GM12878 (cell line): ENCODE measurements at regions not wholly inside any gene's neighbourhood (a gene's known extent, or its start where the extent isn't known, plus 50 kb on each side); places are given as distances from the start of the nearest gene placed in this dataset.

Source experiments
- ATAC-seq: fragments of 200-7000 bp; cut with Tn5 transposase; 3 replicates; pipeline ENCODE4 v1.9.1; 2020; ENCODE audit warnings: mild to moderate bottlenecking, moderate library complexity
- BruUV-seq: library from RNA; stranded (reverse); fragments of 400-500 nt; replicated peaks from 2 replicates; lab custom pipeline; 2021; lab: Mats Ljungman, UMichigan
- CTCF ChIA-PET: fragments of 300-600 bp; sonication (Branson Sonifier 250); formaldehyde crosslinking; extraction: SDS; loops from one replicate; lab custom pipeline; 2021; ENCODE audit warnings: inconsistent platforms; lab: Yijun Ruan, JAX
- POLR2A ChIA-PET: fragments of 350-600 bp; formaldehyde crosslinking; extraction: SDS; loops from one replicate; lab custom pipeline; 2021; ENCODE audit warnings: inconsistent platforms; lab: Charles Lee
- RAD21 ChIA-PET: fragments of 300-600 bp; sonication (Branson Sonifier 250); formaldehyde crosslinking; loops from one replicate; lab custom pipeline; 2023; ENCODE audit warnings: antibody characterized with exemption; ENCODE audit not compliant: unreplicated experiment; lab: Charles Lee
- SMC1A ChIA-PET: fragments of 300-600 bp; sonication (Branson Sonifier 250); formaldehyde crosslinking; loops from one replicate; lab custom pipeline; 2023; ENCODE audit not compliant: unreplicated experiment, uncharacterized antibody; lab: Charles Lee
- DNase-seq: peaks from one replicate; pipeline ENCODE4 v3.0.0-alpha.2; 2011; ENCODE audit warnings: low read depth, low spot score
- FAIRE-seq: peaks from 3 replicates; lab custom pipeline; 2011; peaks lifted over from hg19 to GRCh38; lab: Jason Lieb, UNC
- H2AFZ ChIP-seq: 2 replicates; pipeline ENCODE4 v1.6.0; 2011; ENCODE audit warnings: low read depth, low read length, control low read depth; ENCODE audit not compliant: control insufficient read depth
- H3K27ac ChIP-seq: 2 replicates; pipeline ENCODE4 v1.5.1; 2011; ENCODE audit warnings: control low read depth; ENCODE audit not compliant: control insufficient read depth, insufficient read depth
- H3K27me3 ChIP-seq, 2 experiments: replicated peaks in 1 of 2; 2 replicates each; pipeline versions ENCODE4 v1.6.0 to v1.6.1; 2011; ENCODE audit warnings: low read length in 1 of 2; ENCODE audit not compliant: control insufficient read depth in 2 of 2, insufficient read depth in 2 of 2
- H3K36me3 ChIP-seq, 2 experiments: 2 replicates each; pipeline ENCODE4 v1.5.1; 2011; ENCODE audit warnings: low read length in 1 of 2; ENCODE audit not compliant: control insufficient read depth in 2 of 2, insufficient read depth in 2 of 2
- H3K4me1 ChIP-seq: 2 replicates; pipeline ENCODE4 v1.6.1; 2011; ENCODE audit warnings: mild to moderate bottlenecking, low read length, moderate library complexity, mixed read lengths; ENCODE audit not compliant: control insufficient read depth, insufficient read depth
- H3K4me2 ChIP-seq: 2 replicates; pipeline ENCODE4 v1.6.0; 2011; ENCODE audit warnings: control low read depth; ENCODE audit not compliant: control insufficient read depth, insufficient read depth
- H3K4me3 ChIP-seq: fragments of 200-600 bp; sonication (generic); 2 replicates; pipeline ENCODE4 v1.5.1; 2016
- H3K79me2 ChIP-seq: 2 replicates; pipeline ENCODE4 v1.6.0; 2011; ENCODE audit warnings: low read length; ENCODE audit not compliant: control insufficient read depth, insufficient read depth
- H3K9ac ChIP-seq: 2 replicates; pipeline ENCODE4 v1.8.0; 2011; ENCODE audit warnings: low read length, control low read depth, mixed read lengths; ENCODE audit not compliant: control insufficient read depth, insufficient read depth
- H3K9me3 ChIP-seq: replicated peaks from 3 replicates; pipeline ENCODE4 v1.5.1; 2011; ENCODE audit warnings: mild to moderate bottlenecking, low read length; ENCODE audit not compliant: control insufficient read depth, insufficient read depth
- H4K20me1 ChIP-seq: 2 replicates; pipeline ENCODE4 v1.6.0; 2011; ENCODE audit not compliant: control insufficient read depth, insufficient read depth
- ATF3 ChIP-seq: IDR thresholded peaks from 2 replicates; pipeline ENCODE4 v1.6.1; 2011; ENCODE audit warnings: low read depth, mild to moderate bottlenecking, low read length, moderate library complexity, borderline replicate concordance; ENCODE audit errors: extremely low read depth
- KDM1A ChIP-seq: fragments of 200-600 bp; sonication (generic); IDR thresholded peaks from 2 replicates; pipeline ENCODE4 v1.6.1; 2016; ENCODE audit warnings: borderline replicate concordance
- MLLT1 ChIP-seq: fragments of 450-650 bp; IDR thresholded peaks from 2 replicates; pipeline ENCODE4 v1.6.1; 2016; ENCODE audit warnings: mild to moderate bottlenecking
- MTA2 ChIP-seq: fragments of 450-650 bp; IDR thresholded peaks from 2 replicates; pipeline ENCODE4 v1.6.1; 2016; ENCODE audit warnings: low read depth, mild to moderate bottlenecking, moderate library complexity
- NFXL1 ChIP-seq: fragments of 450-650 bp; IDR thresholded peaks from 2 replicates; pipeline ENCODE4 v1.6.1; 2017; ENCODE audit warnings: antibody characterized with exemption, mild to moderate bottlenecking, borderline replicate concordance
- PML ChIP-seq: IDR thresholded peaks from 2 replicates; pipeline ENCODE4 v1.6.1; 2012; ENCODE audit warnings: low read length, inconsistent platforms
- WGBS: methylation state at CpG from one replicate; pipeline ENCODE4 v1.1.6; 2016; ENCODE audit warnings: low lambda C conversion rate; ENCODE audit not compliant: insufficient replicate concordance, insufficient coverage; ENCODE audit errors: missing lambda C conversion rate; 5-methylcytosine and 5-hydroxymethylcytosine counted together
- in situ Hi-C: fragments of 300-500 bp; cut with MboI; formaldehyde crosslinking; loops from 9 replicates; pipeline ENCODE4 v1.14.3; 2018; ENCODE audit warnings: mixed read lengths
- intact Hi-C: fragments of 100-400 bp; cut with micrococcal nuclease; formaldehyde crosslinking; loops from one replicate; pipeline ENCODE4 v1.14.2; 2022; ENCODE audit not compliant: unreplicated experiment

- H3K9ac ChIP-seq: no peak overlapping the region
- no peak overlapping the region for H3K4me3 ChIP-seq
- RAD21 ChIA-PET: interaction anchor here (0.7 to 1.0 kb wide), 3 partner anchors 11 to 30 kb away, joined by 3 to 4 read pairs (median 3); no protein-coding TSS in a partner anchor
- H3K4me1 ChIP-seq: no peaks in the 10 kb centered on the region
- in situ Hi-C loops: no loop called here
- FAIRE-seq (no peak), DNase-seq (no peak), ATAC-seq (no peak)
- SMC1A ChIA-PET: interaction anchor here (0.6 to 1.2 kb wide), 6 partner anchors 11 to 117 kb away, joined by 3 read pairs; no protein-coding TSS in a partner anchor
- no peaks in the 10 kb centered on the region for H3K27me3 ChIP-seq
- no peaks in the 10 kb centered on the region for H3K9me3 ChIP-seq
- intact Hi-C loops: no loop called here
- TF ChIP-seq PML (no peak), ATF3 (no peak), MTA2 (no peak), KDM1A (no peak), MLLT1 (no peak), NFXL1 (peak; percentile 29; the same call in 1 of the 2 replicates)
- H4K20me1 ChIP-seq: no peaks in the 10 kb centered on the region
- no peak overlapping the region for H3K4me2 ChIP-seq
- POLR2A ChIA-PET: interaction anchor here (1.1 kb wide), 1 partner anchor 34 kb away, joined by 4 read pairs; no protein-coding TSS in a partner anchor
- 0% methylated on average over 1 of the region's 1 CpG for WGBS
- no TSS peak for BruUV-seq
- H3K27ac ChIP-seq: no peak overlapping the region
- no peaks in the 10 kb centered on the region for H3K36me3 ChIP-seq
- H2AFZ ChIP-seq: no peak overlapping the region
- no peaks in the 10 kb centered on the region for H3K79me2 ChIP-seq
- CTCF ChIA-PET: interaction anchor here (0.6 to 1.1 kb wide), 4 partner anchors 9 to 76 kb away, joined by 3 to 4 read pairs (median 3); partner anchors contain the start of gene PRICKLE2
Measured at GRCh38 chr3:64300790-64301423, 75.6 kb upstream of the PRICKLE2 start.
